ENCODE measurements at regions not wholly inside any gene's neighbourhood (a gene's known extent, or its start where the extent isn't known, plus 50 kb on each side); places are given as distances from the start of the nearest gene placed in this dataset.

- TF ChIP-seq, protein P1, sequence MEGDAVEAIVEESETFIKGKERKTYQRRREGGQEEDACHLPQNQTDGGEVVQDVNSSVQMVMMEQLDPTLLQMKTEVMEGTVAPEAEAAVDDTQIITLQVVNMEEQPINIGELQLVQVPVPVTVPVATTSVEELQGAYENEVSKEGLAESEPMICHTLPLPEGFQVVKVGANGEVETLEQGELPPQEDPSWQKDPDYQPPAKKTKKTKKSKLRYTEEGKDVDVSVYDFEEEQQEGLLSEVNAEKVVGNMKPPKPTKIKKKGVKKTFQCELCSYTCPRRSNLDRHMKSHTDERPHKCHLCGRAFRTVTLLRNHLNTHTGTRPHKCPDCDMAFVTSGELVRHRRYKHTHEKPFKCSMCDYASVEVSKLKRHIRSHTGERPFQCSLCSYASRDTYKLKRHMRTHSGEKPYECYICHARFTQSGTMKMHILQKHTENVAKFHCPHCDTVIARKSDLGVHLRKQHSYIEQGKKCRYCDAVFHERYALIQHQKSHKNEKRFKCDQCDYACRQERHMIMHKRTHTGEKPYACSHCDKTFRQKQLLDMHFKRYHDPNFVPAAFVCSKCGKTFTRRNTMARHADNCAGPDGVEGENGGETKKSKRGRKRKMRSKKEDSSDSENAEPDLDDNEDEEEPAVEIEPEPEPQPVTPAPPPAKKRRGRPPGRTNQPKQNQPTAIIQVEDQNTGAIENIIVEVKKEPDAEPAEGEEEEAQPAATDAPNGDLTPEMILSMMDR (IDR thresholded peaks at IDR 0.05) = no peak
- TF ChIP-seq POLR2AphosphoS5 (IDR thresholded peaks at IDR 0.05) (no peak), POLR2A (IDR thresholded peaks at IDR 0.05) (no peak), EP300 (IDR thresholded peaks at IDR 0.05; ENCODE audit: low read depth) (no peak)
Measured at GRCh38 chr22:11629661-11630385, 3898.2 kb upstream of the OR11H1 start.
